ENCODE measurements at regions not wholly inside any gene's neighbourhood (a gene's known extent, or its start where the extent isn't known, plus 50 kb on each side); places are given as distances from the start of the nearest gene placed in this dataset.
A peak's percentile ranks its signal among the peaks of the same experiment; 100 is the strongest.

DNA sequence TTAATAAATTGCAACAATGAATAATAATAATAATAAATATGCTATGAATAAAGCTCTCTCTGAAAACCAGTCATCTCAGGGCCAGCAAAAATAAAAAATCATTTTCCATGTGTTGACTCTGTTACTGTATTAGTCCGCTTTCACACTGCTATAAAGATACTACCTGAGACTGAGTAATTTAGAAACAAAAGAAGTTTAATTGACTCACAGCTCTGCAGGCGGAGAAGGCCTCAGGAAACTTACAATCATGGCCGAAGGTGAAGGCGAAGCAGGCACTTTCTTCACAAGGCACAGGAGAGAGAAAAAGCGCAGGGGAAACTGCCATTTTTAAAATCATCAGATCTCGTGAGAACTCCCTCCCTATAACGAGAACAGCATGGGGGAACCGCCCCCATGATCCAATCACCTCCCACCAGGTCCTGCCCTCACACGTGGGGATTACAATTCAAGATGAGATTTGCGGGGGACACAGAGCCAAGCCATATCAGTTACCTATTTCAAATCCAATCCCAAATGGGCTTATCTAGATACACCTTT, 224.1 kb downstream of the IGSF11 start:
- DNase-seq, result no peak
- TF ChIP-seq POLR2A (IDR thresholded peaks at IDR 0.05; ENCODE audit: low read length) (no peak), GATA1 (IDR thresholded peaks at IDR 0.05; ENCODE audit: low read depth, low read length) (no peak)

DNA sequence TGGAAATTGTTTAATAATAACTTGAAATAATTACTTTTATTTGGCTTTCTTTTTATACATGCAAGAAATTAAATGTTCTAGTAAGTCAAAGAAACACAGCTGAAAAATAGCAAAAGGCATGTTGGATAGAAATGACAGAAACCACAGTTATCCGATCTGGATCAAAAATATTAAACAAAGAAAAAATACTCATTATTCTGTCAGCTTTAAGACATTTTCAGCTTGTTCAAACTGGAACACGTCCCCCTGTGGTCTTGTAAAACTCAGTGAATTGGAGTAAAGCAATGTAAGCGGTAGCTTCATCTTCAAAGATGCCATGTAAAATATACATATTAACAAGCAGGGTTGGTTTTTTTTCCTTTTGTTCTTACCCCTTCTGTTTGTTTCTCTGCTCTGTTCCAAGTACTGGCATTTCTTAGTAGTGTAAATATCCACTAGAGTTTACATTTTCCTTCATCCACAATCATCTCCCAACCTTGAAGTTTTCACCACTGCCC, 223.4 kb downstream of the IGSF11 start:
- TF ChIP-seq POLR2A (IDR thresholded peaks at IDR 0.05; ENCODE audit: low read length) (no peak), GATA1 (IDR thresholded peaks at IDR 0.05; ENCODE audit: low read depth, low read length) (no peak)
- DNase-seq, result no peak

DNA sequence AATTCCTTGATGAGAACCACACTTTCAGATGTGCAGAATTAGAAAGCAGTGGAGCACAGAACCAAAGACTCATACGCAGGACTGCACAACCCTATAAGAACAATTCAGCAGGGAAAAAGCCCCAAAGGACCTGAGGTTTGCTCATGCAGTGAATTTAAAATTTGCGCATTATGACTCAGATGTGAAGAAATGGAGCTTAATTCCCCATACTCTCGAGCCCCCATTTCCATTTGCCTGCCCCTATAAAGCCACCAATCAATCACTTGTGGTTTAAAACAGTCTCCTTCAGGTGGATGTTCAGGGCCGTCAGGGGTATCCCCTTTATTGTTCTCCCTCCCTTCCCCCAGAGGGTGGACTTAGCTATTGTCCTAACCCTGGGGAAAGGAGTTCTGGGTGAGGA, 221.2 kb downstream of the IGSF11 start:
- TF ChIP-seq POLR2A (IDR thresholded peaks at IDR 0.05; ENCODE audit: low read length) (no peak), GATA1 (IDR thresholded peaks at IDR 0.05; ENCODE audit: low read depth, low read length) (no peak)
- DNase-seq, result no peak

DNA sequence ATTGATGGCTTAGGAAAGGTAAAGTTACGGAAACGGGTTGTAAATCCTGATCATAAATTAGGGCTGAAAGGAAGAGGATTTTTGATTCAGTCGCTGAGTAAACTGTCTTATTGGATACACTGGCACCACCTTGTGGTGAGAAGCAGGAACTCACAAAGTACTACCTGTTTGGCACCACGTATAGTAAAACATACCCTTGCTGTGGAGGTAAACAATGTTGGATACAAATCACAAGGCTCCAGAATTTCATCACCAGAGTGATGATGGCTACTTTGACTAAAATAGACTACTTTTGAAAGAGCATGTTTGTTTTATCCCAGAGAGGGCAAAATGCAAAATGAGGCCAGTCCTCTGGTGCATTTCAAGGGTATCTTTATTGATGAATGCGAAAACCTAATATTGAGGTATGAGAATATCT, 216.9 kb downstream of the IGSF11 start:
- TF ChIP-seq GATA1 (IDR thresholded peaks at IDR 0.05; ENCODE audit: low read depth, low read length) (no peak), POLR2A (IDR thresholded peaks at IDR 0.05; ENCODE audit: low read length) (no peak)
- peak; percentile 35 to 64 for DNase-seq

DNA sequence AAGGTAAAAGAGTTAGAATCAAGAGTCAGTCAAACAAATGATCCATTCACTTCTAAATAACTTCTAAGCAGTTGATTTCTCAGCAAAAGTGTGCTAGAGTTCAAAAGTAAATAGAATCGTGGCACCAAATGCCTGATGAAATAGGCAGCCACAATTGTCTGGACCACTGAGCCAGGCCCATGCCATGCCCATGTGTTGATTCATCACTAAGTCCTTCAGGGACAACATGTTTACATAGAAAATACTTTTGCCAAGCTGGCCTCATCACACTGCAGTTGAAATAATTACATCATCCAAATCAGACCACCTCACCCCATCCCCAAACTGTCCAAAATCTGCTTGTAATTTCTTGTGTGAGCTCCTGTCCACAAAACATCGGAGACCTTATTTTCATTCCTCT, 216.3 kb downstream of the IGSF11 start:
- no peak for TF ChIP-seq GATA1 (IDR thresholded peaks at IDR 0.05; ENCODE audit: low read depth, low read length)
- TF ChIP-seq POLR2A (IDR thresholded peaks at IDR 0.05; ENCODE audit: low read length), result no peak
- DNase-seq, result no peak

DNA sequence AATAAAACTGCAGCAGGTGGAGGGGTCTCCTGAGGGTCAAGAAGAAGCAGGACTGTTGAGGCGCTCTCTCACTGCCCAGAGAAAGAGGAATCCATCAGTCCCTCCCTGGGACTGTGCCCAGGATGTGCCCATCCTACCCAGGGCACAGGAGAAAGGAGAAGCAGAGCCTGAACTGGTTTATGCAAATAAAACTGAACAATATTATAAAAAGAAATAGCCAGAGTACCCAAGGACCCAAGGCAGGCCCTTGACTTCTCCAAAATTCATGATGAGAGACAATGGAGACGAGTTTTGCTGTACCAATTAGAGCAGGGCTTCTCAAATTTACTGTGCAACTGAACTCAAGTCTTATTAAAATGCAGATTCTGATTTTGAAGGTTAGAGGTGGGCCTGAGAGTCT, 211.0 kb downstream of the IGSF11 start:
- DNase-seq, result no peak
- no peak for TF ChIP-seq POLR2A (IDR thresholded peaks at IDR 0.05; ENCODE audit: low read length)
- no peak for TF ChIP-seq GATA1 (IDR thresholded peaks at IDR 0.05; ENCODE audit: low read depth, low read length)

DNA sequence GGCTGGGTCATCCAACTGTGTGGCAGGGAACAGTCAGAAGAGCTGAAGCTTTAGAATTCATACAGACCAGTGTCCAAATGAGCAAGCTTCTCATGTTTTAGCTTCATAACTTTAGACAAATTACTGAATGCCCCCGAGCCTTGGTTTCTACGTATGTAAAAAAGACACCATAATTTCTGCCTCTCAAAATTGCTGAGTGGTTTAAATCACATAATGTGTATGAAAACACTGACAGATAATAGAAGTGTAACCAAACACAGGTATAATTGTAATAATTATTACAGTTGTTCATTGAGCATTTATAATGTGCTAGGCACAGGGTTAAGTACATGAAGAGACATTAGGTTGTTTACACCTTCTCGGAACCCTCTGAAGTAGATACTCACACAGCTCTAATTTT, 207.2 kb downstream of the IGSF11 start:
- TF ChIP-seq POLR2A (IDR thresholded peaks at IDR 0.05; ENCODE audit: low read length), result no peak
- no peak for TF ChIP-seq GATA1 (IDR thresholded peaks at IDR 0.05; ENCODE audit: low read depth, low read length)
- DNase-seq, result no peak

DNA sequence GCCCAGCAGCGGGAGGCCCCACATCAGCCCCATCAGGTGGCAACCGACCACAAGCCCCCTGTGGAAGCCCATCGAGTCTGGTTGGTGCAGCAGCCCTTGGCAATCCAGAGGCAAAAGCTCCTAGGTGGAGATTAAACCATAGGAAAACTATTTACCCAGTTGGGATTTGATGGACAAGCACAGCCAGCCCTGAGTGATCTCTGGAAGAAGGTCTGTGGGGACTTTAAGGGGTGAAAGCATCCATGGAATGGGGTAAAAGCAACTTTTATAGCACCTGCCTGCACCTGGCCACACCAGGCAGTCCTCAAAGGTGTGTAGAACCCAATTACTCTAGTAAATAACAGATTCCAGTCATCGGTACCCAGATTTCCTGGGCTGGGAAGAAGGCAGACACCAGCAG, 206.3 kb downstream of the IGSF11 start:
- DNase-seq, result no peak
- TF ChIP-seq GATA1 (IDR thresholded peaks at IDR 0.05; ENCODE audit: low read depth, low read length) (no peak), POLR2A (IDR thresholded peaks at IDR 0.05; ENCODE audit: low read length) (no peak)

DNA sequence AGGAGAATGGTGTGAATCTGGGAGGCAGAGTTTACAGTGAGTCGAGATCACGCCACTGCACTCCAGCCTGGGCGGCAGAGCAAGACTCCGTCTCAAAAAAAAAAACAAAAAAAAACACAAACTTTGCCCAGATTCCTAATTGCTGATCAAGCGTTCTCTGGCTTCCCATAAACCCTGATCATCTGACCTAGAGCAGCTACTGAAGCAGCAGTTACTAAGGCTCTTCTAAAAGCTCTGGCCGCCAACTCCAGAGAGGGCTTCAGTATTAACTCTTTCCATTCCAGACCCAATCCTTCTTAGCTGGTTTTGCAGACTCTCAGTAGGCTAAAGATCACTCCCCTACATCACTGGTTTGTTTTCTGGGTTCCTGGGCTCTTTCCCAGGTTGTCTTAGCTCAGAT, 201.6 kb downstream of the IGSF11 start:
- TF ChIP-seq GATA1 (IDR thresholded peaks at IDR 0.05; ENCODE audit: low read depth, low read length) (no peak), POLR2A (IDR thresholded peaks at IDR 0.05; ENCODE audit: low read length) (no peak)
- DNase-seq, result no peak

DNA sequence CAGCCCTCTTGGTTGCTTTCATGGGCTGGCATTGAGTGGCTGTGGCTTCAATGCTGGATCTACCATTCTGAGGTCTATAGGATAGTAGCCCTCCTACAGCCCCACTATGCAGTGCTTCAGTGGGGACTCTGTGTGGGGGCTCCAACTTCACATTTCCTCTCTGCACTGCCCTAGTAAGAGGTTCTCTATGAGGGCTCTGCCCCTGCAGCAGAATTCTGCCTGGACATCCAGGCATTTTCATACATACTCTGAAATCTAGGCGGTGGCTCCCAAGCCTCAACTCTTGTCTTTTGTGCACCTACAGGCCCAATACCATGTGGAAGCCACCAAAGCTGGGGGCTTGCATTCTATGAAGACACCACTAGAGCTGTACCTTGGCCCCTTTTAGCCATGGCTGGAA, 195.8 kb downstream of the IGSF11 start:
- DNase-seq, result no peak
- TF ChIP-seq POLR2A (IDR thresholded peaks at IDR 0.05; ENCODE audit: low read length) (no peak), GATA1 (IDR thresholded peaks at IDR 0.05; ENCODE audit: low read depth, low read length) (no peak)

DNA sequence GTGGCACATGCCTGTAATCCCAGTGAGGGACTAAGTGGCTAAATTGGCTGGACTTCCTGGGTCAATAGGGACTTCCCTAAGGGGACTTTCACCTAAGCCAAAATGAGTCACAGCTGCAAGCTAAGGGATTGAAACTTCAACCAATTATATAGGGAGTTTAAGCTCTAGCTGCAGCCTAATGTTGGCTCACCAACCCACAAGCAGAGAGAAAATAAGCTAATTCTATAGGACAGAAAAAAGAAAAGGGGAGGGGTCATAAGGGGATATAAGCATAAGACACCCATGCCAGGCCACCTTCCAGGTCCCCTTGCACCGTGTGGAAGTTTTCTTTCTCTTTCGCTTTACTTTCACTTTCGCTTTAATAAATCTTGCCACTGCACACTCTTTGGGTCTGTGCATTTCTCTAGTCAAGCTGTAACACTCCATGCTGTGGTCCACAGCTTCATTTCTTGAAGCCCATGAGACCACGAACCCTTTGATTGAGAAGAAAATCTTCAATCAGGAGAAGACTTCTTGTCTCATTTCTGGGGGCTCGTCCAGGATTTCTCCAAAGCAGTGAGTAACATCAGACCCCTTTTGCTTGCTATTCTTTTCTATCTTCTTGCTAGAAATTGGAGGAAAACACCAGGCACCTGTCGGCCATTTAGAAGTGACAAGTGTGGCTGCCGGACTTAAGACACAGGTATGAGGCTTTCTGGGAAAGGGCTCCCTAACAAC, 192.3 kb downstream of the IGSF11 start:
- no peak for DNase-seq
- no peak for TF ChIP-seq POLR2A (IDR thresholded peaks at IDR 0.05; ENCODE audit: low read length)
- TF ChIP-seq GATA1 (IDR thresholded peaks at IDR 0.05; ENCODE audit: low read depth, low read length), result no peak

DNA sequence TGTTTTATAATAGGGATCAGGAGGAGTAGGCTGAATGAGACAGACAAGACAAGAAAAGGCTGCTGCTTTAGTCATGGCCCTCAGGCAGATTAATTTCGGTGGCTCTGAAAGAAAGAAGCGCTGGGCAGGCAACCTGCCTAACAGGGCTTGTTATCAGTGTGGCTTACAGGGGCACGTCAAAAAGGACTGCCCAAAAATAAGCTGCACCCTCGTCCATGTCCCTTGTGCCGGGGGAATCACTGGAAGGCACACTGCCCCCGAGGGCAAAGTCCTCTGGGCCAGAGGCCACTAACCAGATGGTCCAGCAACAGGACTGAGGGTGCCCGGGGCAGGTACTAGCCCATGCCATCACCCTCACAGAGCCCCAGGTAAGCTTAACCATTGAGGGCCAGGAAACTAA, 188.5 kb downstream of the IGSF11 start:
- TF ChIP-seq GATA1 (IDR thresholded peaks at IDR 0.05; ENCODE audit: low read depth, low read length) (no peak), POLR2A (IDR thresholded peaks at IDR 0.05; ENCODE audit: low read length) (no peak)
- no peak for DNase-seq
